Peyer's patch (tissue), 4 donors: ENCODE measurements at regions not wholly inside any gene's neighbourhood (a gene's known extent, or its start where the extent isn't known, plus 50 kb on each side); places are given as distances from the start of the nearest gene placed in this dataset.

ENCODE experiments used
- CTCF ChIP-seq, 6 experiments: fragments of 450-650 bp in 4 of 6; fragments of 200-600 bp in 2 of 6; sonication (generic) in 1 of 6; IDR thresholded peaks; one replicate each; pipeline ENCODE4 v1.5.1; 2017 to 2019; ENCODE audit warnings: antibody characterized with exemption in 6 of 6, mild to moderate bottlenecking in 3 of 6, moderate library complexity in 1 of 6
- POLR2A ChIP-seq, 2 donors: fragments of 450-650 bp; IDR thresholded peaks; one replicate each; pipeline ENCODE4 v1.5.1; 2017; ENCODE audit warnings: antibody characterized with exemption in 2 of 2, mild to moderate bottlenecking in 2 of 2, moderate library complexity in 2 of 2

GRCh38 chr17:69815406-69815805 is 259.6 kb upstream of the KCNJ16 start:
- TF ChIP-seq CTCF (IDR thresholded peaks at IDR 0.05) (no peak), POLR2A (IDR thresholded peaks at IDR 0.05) (no peak)
